Skeletal muscle tissue (tissue), 3 donors: ENCODE measurements at regions not wholly inside any gene's neighbourhood (a gene's known extent, or its start where the extent isn't known, plus 50 kb on each side); places are given as distances from the start of the nearest gene placed in this dataset.

ENCODE experiments used
- H3K27ac ChIP-seq: one replicate; pipeline ENCODE4 v1.7.0; 2013; ENCODE audit warnings: mild to moderate bottlenecking, low read depth, low read length, inconsistent platforms
- H3K27me3 ChIP-seq, 3 donors: one replicate each; pipeline ENCODE4 v1.7.0; 2013; ENCODE audit warnings: low read length in 3 of 3; ENCODE audit not compliant: control insufficient read depth in 3 of 3, insufficient read depth in 3 of 3
- H3K36me3 ChIP-seq, 3 donors: one replicate each; pipeline ENCODE4 v1.7.0; 2013; ENCODE audit warnings: low read length in 3 of 3; ENCODE audit not compliant: control insufficient read depth in 3 of 3, insufficient read depth in 3 of 3
- H3K4me1 ChIP-seq, 3 donors: one replicate each; pipeline ENCODE4 v1.7.0; 2013; ENCODE audit warnings: low read length in 3 of 3, mild to moderate bottlenecking in 3 of 3; ENCODE audit not compliant: control insufficient read depth in 3 of 3, insufficient read depth in 3 of 3
- H3K4me3 ChIP-seq, 3 donors: one replicate each; pipeline ENCODE4 v1.7.0; 2013; ENCODE audit warnings: low read length in 3 of 3
- H3K9ac ChIP-seq, 3 donors: one replicate each; pipeline ENCODE4 v1.7.0; 2013; ENCODE audit warnings: low read length in 3 of 3, mild to moderate bottlenecking in 3 of 3, moderate library complexity in 2 of 3, low read depth in 1 of 3
- H3K9me3 ChIP-seq, 3 donors: one replicate each; pipeline ENCODE4 v1.7.0; 2013; ENCODE audit warnings: low read length in 3 of 3; ENCODE audit not compliant: control insufficient read depth in 3 of 3
- donor health status: Osteomylitis.

GRCh38 chr3:68479779-68480178, 452.6 kb downstream of the TAFA4 start:
- Histone ChIP-seq H3K36me3 (no peaks in the 10 kb centered on the region), H3K9ac (no peak overlapping the region), H3K4me1 (no peaks in the 10 kb centered on the region), H3K27ac (no peak overlapping the region), H3K4me3 (no peak overlapping the region), H3K27me3 (no peaks in the 10 kb centered on the region), H3K9me3 (no peaks in the 10 kb centered on the region)

- Histone ChIP-seq H3K4me3 (no peak overlapping the region), H3K9ac (no peak overlapping the region), H3K36me3 (no peaks in the 10 kb centered on the region), H3K4me1 (no peaks in the 10 kb centered on the region), H3K27ac (no peak overlapping the region), H3K9me3 (no peaks in the 10 kb centered on the region), H3K27me3 (no peaks in the 10 kb centered on the region)
Measured at GRCh38 chr3:68468695-68469375, 463.5 kb downstream of the TAFA4 start.

- no peak overlapping the region for H3K27ac ChIP-seq
- no peaks in the 10 kb centered on the region for H3K27me3 ChIP-seq
- H3K4me1 ChIP-seq, result no peaks in the 10 kb centered on the region
- no peak overlapping the region for H3K4me3 ChIP-seq
- H3K9me3 ChIP-seq, result no peaks in the 10 kb centered on the region
- no peaks in the 10 kb centered on the region for H3K36me3 ChIP-seq
- no peak overlapping the region for H3K9ac ChIP-seq
Measured at GRCh38 chr3:68467465-68467864, 464.9 kb downstream of the TAFA4 start.

GRCh38 chr3:68458581-68458980, 473.8 kb downstream of the TAFA4 start:
- no peak overlapping the region for H3K4me3 ChIP-seq
- no peaks in the 10 kb centered on the region for H3K9me3 ChIP-seq
- no peak overlapping the region for H3K27ac ChIP-seq
- no peak overlapping the region for H3K9ac ChIP-seq
- no peaks in the 10 kb centered on the region for H3K27me3 ChIP-seq
- H3K4me1 ChIP-seq, result no peaks in the 10 kb centered on the region
- H3K36me3 ChIP-seq, result no peaks in the 10 kb centered on the region

- H3K4me3 ChIP-seq, result no peak overlapping the region
- H3K27me3 ChIP-seq, result no peaks in the 10 kb centered on the region
- no peak overlapping the region for H3K27ac ChIP-seq
- H3K4me1 ChIP-seq, result peaks cover 0 to 2% (median 0%) of the 10 kb centered on the region in 3 donors
- H3K9ac ChIP-seq, result no peak overlapping the region
- H3K9me3 ChIP-seq, result no peaks in the 10 kb centered on the region
- H3K36me3 ChIP-seq, result no peaks in the 10 kb centered on the region
Measured at GRCh38 chr3:68448510-68449383, 483.6 kb downstream of the TAFA4 start.

- no peaks in the 10 kb centered on the region for H3K27me3 ChIP-seq
- no peak overlapping the region for H3K27ac ChIP-seq
- H3K36me3 ChIP-seq, result no peaks in the 10 kb centered on the region
- no peaks in the 10 kb centered on the region for H3K9me3 ChIP-seq
- peaks cover 0 to 2% (median 0%) of the 10 kb centered on the region in 3 donors for H3K4me1 ChIP-seq
- no peak overlapping the region for H3K4me3 ChIP-seq
- H3K9ac ChIP-seq, result no peak overlapping the region
Measured at GRCh38 chr3:68447885-68448284, 484.5 kb downstream of the TAFA4 start.

GRCh38 chr3:68441054-68441453, 491.3 kb downstream of the TAFA4 start:
- no peak overlapping the region for H3K27ac ChIP-seq

GRCh38 chr3:68436619-68437401, 495.5 kb downstream of the TAFA4 start:
- Histone ChIP-seq H3K36me3 (no peaks in the 10 kb centered on the region), H3K4me1 (peaks cover 0 to 12% (median 2%) of the 10 kb centered on the region in 3 donors), H3K27me3 (no peaks in the 10 kb centered on the region), H3K9ac (no peak overlapping the region), H3K4me3 (no peak overlapping the region), H3K27ac (peak overlapping the region; percentile 73), H3K9me3 (no peaks in the 10 kb centered on the region)

More at GRCh38 chr3:68441054-68441453, 491.3 kb downstream of the TAFA4 start:
- Histone ChIP-seq H3K4me1 (peaks cover 0 to 6% (median 2%) of the 10 kb centered on the region in 3 donors), H3K27me3 (no peaks in the 10 kb centered on the region), H3K9ac (no peak overlapping the region), H3K9me3 (no peaks in the 10 kb centered on the region), H3K4me3 (no peak overlapping the region), H3K36me3 (no peaks in the 10 kb centered on the region)

GRCh38 chr3:68428495-68428894, 503.9 kb downstream of the TAFA4 start:
- H3K36me3 ChIP-seq, result no peaks in the 10 kb centered on the region
- H3K4me3 ChIP-seq, result no peak overlapping the region
- no peaks in the 10 kb centered on the region for H3K9me3 ChIP-seq
- H3K4me1 ChIP-seq, result no peaks in the 10 kb centered on the region
- H3K27ac ChIP-seq, result no peak overlapping the region
- no peak overlapping the region for H3K9ac ChIP-seq
- no peaks in the 10 kb centered on the region for H3K27me3 ChIP-seq
